Posterior vena cava (tissue), 2 donors: ENCODE measurements at regions not wholly inside any gene's neighbourhood (a gene's known extent, or its start where the extent isn't known, plus 50 kb on each side); places are given as distances from the start of the nearest gene placed in this dataset.

Source experiments
- DNase-seq: peaks from one replicate; pipeline ENCODE4 v3.0.0-alpha.2; 2020; ENCODE audit warnings: low spot score
- intact Hi-C, 2 donors: fragments of 100-400 bp; cut with DNase I; formaldehyde crosslinking; loops; one replicate each; pipeline versions ENCODE4 v1.14.1 to v1.14.2; 2022 to 2023
- donor health status: DM: yes; HTN: yes; CAD: no.
- donor health status: DM: yes; HTN: yes; CAD: no.

DNA sequence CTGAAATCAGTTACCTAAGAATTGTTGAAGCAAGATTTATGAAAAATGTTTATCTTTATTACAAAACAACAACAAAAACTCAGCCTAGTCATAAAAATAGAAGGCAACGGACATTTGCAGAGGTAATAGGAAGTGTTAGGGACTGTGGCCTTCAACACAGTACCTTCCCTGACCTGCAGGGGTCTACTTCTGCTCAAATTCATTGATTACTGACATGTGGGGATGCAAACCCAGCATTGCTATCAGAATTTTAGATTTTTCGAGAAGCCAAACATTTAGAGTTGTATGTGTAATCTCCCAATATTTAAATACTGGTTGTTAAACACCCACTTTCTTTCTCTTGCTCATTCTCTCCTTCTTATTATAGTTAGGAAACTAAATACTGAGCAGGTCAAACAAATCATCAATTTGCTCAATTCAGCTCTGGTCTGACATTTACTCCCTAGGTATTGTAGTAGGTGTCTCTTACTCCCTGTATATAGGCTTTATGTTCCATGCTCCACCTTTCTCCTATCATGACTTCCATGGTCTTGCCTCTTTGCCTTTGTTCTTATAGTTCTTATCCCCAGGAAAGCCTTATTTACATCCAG lies 198.5 kb downstream of the UBE2E3 start:
- DNase-seq: no peak
- intact Hi-C loops: no loop called here

DNA sequence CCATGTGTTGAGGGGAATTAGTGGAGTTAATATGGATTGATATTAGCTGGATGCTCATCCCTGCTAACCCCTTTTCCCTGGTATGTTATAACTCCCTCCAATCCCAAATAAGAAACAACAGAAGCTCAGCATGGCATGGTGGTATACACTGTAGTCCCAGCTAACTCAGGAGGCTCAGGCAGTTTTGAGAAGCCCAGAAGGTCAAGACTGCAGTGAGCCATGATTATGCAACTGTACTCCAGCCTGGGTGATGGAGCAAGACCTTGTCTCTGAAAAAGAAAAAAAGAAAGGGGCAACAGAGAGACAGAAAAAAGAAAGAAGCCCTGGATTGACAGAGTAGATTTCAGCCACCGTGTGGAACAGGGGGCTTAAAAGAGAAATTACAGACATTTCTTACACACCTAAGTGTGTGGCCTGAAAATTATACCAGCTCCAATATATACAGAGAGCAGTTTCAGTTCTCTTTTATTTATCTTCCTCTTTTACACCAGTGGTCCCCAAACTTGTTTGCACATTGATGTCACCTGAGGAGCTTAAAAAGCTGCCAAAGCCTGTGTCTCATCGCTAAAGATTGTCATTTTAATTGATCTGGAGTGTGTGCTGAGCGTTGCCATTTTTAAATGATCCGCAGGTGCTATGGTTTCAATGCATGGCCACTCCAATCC lies 203.6 kb downstream of the UBE2E3 start:
- intact Hi-C loops: no loop called here
- no peak for DNase-seq

DNA sequence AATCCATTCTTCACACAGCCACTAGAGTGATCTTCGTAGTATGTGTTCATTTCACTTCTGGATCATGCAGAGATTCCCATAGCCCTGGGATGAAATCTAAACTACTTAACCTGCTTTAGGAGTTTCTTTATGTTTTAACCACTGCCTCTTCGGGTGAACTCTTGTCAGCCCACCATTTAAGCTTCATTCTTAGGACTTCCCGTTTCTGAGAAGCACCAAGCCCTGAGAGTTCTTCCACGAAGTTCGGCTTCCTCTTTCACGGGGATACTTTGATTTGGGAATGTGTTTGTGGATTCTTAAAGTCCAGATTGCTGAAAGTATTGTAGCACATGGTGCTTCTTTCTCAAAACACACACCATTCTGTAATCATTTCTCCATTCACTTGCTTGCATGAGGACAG lies 205.0 kb downstream of the UBE2E3 start:
- intact Hi-C loops: no loop called here
- no peak for DNase-seq

DNA sequence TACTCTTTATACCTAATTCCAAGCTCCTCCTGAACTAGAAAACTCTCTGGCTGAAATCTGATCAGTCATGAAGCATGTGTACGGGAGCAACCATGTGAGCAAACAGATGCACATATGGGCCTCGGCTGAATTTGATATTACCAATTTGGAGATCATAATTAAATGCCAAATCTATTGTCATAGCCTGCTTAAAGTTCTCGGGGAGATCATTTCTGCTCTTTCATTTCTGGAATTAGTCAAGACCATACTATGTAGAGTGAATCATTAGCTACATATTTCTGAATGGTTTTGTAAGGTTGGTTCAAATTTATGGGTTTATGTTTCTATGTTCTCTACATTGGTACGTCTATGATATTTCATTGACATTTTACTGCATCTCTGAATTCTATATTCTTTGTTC lies 205.5 kb downstream of the UBE2E3 start:
- intact Hi-C loops: no loop called here
- no peak for DNase-seq

DNA sequence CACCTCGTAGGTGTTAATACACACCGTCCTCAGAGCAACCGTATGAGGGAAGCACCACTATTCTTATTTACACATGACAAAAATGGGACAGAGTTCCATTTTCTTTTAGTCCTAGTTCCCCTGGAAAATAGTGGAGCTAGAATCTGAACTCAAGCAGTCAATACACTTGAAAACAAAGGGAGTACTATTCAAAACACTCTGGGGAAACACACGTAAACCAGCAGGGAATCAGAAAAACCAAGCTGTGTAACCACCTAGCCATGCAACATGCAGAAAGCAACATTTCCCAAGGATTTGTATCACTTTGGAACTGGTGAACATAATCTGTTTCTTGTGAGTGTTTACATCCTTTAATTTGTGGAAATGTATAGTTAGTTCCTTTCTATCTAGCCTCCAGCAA lies 208.2 kb downstream of the UBE2E3 start:
- intact Hi-C loops: no loop called here
- DNase-seq: no peak

DNA sequence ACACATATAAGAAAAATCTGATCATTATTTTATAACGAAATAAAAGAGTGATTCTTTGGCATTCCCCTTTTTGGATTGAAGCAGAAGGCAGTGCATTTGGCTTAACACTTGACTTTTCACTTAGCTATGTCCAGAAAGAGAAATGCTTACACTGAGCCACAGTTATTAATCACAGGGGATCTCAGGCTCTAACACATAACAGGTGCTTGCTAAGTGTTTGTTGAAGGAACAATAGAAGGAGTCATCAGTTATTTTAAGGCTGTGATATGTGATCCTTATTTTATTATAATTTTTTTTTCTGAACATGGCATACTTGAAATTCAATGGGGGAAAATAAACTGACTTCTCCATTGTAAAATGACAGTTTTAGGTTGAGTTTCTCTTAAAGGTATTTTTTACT lies 209.5 kb downstream of the UBE2E3 start:
- no peak for DNase-seq
- intact Hi-C loops: no loop called here

DNA sequence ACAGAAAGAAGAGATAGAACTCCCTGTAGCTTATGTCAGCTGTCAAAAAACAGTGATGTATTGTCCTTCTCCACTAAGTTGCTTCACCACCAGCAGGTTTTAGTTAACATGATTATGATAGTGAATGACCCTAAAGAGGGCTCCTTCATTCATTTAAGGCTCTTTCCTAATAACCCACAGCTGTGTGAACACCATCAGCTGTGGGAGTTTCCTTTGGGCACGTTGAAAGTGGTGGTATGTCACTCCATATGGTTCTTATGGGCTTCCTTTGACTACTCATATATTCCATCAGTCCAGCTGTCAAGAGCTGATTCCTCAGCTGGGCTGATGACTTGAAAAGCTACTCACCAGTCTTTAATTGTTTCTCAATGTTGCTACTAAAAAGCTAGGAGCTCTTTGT lies 210.3 kb downstream of the UBE2E3 start:
- intact Hi-C loops: no loop called here
- DNase-seq: no peak

DNA sequence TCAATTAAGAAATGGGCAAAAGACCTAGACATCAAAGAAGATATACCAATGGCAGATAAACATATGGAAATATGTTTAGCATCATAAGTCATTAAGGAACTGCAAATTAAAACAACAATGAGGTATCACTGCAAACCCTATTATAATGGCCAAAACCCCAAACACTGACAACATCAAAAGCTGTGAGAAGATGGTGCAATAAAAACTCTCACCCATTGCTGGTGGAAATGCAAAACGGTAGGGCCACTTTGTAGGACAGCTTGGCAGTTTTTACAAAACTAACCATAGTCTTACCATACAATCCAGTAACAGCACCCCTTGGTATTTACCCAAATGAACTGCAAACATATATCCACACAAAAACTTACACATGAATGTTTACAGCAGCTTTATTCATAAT lies 213.1 kb downstream of the UBE2E3 start:
- intact Hi-C loops: no loop called here
- no peak for DNase-seq

DNA sequence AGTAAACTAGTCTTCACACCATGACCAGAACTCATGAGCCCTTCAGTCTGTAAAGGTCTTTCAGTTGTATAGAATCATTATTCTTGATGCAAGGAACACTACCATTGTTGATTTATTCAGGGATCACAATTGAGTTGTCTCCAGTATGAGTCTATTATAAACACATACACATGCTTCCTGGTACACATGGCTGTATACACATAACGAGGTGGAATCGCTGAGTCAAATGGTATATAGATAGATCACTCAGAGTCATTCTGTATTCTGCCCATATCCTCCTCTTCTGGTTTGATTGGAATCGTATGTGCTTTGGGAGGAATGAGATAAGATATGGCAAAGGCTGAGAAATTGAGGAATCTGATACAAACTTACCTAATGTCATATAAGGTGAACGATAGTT lies 216.0 kb downstream of the UBE2E3 start:
- DNase-seq: no peak
- intact Hi-C loops: no loop called here

DNA sequence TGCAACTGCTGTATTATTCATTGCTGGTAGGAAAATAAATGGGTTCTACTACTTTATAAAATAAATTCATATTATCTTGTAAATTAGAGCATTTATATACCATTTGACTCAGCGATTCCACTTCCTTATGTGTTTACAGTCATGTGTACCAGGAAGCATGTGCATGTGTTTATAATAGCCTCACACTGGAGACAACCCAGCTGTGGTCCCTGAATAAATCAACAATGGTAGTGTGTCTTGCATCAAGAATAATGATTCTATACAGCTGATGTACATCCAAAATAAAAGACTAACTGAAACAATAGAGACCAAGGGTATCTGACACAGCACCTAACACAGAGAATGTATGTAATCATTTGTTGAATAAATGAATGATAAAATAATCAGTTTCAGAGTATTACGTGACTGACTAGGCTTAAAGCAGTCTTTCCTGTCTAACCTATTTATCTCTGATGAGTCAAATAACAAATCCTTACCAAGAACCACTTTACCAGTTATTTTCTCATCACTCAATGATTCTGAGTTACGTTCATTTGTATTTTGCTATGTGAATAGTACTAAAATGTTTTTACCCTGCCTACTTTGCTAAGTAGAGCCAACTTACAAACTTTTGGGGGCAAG lies 216.8 kb downstream of the UBE2E3 start:
- DNase-seq: no peak
- intact Hi-C loops: no loop called here

DNA sequence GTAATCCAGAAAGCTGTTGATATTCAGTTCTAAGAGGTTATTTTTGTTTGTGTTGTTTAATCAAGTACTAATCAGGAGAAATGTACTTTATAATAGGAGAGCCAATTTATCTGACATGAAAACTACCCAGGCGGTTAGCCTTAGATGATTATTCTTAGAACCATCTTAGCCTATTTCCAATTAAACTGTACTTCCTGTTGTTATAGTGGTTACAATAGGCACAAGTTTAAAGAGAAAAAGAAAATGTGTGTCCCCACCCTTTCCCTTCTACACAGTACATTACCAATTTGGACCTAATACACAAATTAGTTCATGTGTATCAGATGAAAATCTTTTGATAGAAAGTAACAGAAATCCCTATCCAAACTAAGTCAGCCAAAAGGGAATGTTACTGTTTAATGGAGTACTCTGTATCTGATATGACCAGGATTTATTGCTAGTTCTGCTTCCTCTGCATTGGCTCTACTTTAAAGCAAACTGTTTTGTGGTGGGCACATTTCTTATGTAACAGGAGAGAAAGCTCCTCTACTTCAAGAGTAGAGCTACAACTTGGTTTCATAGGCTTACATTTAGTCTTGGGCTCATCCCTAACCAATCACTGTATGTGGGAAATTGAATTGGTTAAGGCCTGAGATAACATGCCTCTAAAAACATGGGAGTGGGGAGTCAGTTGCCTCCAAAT lies 217.9 kb downstream of the UBE2E3 start:
- intact Hi-C loops: no loop called here
- DNase-seq: no peak

DNA sequence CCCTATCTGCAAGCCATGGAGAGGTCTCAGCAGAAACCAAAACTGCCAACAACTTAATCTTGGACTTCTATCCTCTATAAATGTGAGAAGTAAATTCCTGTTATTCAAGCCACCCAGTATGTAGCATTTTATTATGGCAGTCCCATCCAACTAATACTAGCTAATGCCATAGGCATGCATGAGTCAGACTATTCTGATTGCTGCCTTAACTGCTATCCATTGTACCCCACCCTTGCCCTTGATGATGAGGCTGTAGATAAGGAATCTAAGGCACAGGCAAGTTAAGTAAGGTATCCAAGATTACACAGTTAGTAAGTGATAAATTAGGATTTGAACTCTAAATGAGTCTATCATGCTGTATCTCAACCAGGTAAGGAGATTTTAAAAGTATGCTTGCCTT lies 223.0 kb downstream of the UBE2E3 start:
- no peak for DNase-seq
- intact Hi-C loops: no loop called here

DNA sequence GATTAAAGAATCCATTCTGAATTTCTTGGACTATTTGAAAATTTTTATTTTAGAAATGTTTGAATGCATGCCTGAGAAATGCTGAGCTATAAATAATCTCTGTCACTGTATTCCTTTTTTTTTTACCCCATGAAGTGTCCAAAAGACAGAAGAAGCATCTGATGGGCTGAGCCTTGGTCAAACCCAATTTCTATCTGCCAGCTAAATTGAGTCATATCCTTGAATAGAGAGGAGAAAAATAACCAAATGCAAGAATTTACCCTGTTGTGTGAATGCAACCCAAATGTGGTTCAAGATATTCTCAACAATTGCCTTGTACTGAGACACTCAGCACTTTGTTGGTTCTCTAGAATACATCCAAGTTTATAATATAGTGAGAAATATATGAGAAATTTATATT lies 223.5 kb downstream of the UBE2E3 start:
- intact Hi-C loops: no loop called here
- DNase-seq: no peak

DNA sequence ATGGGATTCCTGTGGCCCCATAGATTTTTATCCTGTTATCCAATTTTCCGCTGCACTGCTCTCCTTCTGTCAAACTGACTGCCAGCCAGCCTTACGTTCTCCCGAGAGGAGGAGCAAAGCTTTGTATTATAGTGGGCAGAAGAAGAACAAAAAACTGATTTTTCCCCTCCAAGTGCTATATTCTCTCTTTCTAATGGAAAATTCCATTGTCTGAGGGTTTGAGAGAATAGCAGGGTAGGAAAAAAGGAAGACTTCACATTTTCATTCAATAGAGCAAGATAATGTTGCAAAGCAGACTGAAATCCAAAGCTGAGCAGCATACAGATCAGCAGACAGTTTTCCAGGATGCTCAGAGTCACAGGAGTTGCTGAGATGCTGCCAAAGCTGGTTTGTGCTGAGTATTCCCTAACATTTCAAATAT lies 238.0 kb downstream of the UBE2E3 start:
- no peak for DNase-seq
- intact Hi-C loops: loop anchor here in 1 of 2 donors (5.0 kb wide), 1 partner anchor 561 kb away; no protein-coding TSS in a partner anchor

DNA sequence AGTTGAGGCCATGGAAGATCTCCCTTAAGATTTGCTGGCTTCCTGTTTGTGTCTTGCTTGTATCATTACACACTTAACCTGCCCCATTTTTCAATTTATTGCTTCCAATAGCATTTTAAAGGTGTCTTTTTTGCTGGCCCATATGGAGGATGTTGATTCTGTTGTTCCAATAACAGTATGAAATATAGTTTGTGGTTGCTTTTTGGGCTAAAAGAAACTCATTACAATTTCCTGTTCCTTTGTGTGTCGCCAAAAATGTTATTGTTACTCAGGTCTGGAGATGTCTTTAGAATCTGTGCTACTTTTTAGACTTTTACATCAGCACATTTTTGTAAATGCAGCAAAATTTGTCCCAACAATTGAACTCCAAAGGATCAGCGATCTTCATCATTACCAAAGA lies 234.0 kb upstream of the ITGA4 start:
- no peak for DNase-seq
- intact Hi-C loops: no loop called here

DNA sequence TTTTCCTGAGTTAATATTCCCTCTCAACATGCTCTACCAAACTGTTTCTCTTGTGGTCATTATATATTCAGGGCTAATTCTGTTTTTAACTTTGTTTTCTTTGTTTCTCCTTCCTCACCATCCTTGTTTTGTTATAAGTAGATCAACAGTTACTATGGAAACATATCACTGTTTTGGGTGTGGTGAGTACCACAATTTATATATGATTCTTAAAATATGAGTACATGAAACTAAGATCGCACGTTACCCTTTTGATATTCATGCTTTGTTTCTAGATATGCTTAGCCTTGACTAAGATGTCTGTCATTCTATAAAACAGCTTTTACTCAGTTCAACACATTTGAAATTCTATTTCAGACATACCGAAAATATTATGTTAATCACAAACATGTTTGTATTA lies 232.3 kb upstream of the ITGA4 start:
- DNase-seq: no peak
- intact Hi-C loops: no loop called here

DNA sequence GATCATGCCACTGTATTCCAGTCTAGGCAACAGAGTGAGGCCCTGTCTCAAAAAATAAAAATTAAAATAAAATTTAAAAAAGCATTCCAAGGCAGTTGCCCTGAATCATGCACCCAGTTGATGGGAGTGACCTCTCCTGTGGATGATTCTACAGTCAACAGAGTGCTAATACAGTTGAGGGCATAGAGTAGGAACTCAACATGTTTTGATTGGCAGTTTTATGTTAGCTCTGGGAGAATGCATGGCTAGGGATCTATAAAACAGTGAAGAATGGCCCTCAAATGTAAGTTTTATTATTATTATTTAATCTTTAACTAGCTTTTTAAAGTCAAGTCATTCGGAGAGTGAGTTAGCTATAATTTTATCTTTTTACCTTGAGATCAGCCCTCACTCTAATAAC lies 228.5 kb upstream of the ITGA4 start:
- intact Hi-C loops: no loop called here
- no peak for DNase-seq

DNA sequence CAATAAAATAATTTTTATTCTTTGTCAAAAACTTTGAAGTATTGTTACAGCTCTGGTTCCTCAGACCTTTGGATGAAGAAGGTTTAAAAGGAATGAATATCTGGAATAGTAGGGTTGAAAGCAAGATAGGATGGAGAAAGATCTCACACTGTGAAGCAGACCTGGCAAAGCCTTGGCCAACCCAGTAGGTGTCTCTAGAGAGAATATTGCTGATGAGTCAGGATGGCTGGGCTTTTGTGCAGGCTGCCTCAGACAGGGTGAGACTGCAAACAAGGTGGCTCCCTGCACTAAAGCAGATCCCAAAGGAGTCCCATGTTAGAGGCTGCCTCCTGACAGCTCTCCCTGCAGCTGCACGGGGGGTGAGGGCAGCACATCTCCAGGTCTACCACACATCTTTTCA lies 226.0 kb upstream of the ITGA4 start:
- no peak for DNase-seq
- intact Hi-C loops: no loop called here

DNA sequence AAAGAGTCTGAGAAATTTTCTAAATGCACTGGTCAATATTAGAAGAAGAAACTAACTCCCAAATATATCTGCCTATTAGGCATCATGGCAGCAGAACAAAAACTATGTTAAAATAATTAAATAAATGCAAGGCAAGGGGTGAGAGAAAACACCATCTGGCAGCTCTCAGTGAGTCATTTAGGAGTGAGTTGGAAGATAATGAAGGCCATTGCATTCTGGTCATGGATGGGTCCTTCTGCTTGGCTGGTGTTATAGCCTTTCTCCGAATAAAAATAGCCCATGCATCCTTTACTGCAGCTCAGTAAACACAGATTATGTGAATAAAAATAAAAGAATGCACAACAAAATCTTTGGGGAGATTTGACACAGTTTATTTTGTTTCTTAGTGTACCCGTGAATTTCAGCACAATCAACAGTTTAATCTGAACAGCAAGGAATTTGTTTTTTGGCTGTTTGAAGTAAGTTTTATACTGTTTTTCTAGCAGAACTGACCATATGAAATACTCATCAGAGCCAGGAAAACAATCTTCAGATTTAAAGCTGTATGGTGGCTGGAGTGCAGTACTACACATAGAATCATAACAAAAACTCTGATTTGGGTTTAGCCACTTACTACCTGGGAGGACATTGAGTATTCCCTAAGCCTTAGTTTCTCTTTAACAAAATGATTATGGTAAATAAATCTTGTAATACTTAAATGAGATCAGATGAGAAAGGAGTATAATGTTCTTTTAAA lies 225.1 kb upstream of the ITGA4 start:
- DNase-seq: no peak
- intact Hi-C loops: no loop called here

DNA sequence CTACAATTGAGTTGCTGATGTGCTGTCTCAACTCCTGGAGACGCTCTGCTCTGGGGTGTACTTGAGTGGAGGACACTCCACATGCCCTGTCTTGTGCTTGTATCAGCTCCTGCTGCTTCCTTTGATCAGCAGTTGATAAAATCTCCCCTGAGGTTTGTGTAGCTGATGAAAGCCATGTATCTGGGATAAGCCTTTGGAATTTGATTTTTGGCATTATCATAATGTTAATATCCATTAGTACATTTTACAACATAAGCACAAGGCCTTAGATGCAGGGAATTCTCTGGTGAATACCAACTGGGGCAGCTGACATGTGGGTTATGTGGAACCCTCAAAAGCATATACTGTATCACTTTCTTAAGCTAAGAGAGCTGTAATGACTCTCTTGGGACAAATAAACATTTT lies 222.7 kb upstream of the ITGA4 start:
- intact Hi-C loops: no loop called here
- DNase-seq: no peak
